Cerebellar cortex (tissue), 1 donor: ENCODE measurements at regions not wholly inside any gene's neighbourhood (a gene's known extent, or its start where the extent isn't known, plus 50 kb on each side); places are given as distances from the start of the nearest gene placed in this dataset.

Experiments used
- DNase-seq: peaks from one replicate; pipeline ENCODE4 v3.0.0-alpha.2; 2015; ENCODE audit warnings: low spot score

GRCh38 chr11:92919048-92919447 is 50.4 kb upstream of the MTNR1B start:
- no peak for DNase-seq
